GM12875 (cell line): ENCODE measurements at regions not wholly inside any gene's neighbourhood (a gene's known extent, or its start where the extent isn't known, plus 50 kb on each side); places are given as distances from the start of the nearest gene placed in this dataset.

Experiments used
- H3K4me3 ChIP-seq: one replicate; pipeline ENCODE4 v1.5.1; 2011; ENCODE audit warnings: low read depth, low read length, control low read depth
- CTCF ChIP-seq: IDR thresholded peaks from 2 replicates; pipeline ENCODE4 v1.5.1; 2011; ENCODE audit warnings: low read depth, mild to moderate bottlenecking, control low read depth, inconsistent platforms, low read length, moderate library complexity, borderline replicate concordance; ENCODE audit not compliant: insufficient read depth

GRCh38 chr3:102332934-102333333 lies 101.9 kb upstream of the ZPLD1 start:
- no peak overlapping the region for H3K4me3 ChIP-seq
- no peak for TF ChIP-seq CTCF

GRCh38 chr3:102336130-102336529 lies 98.7 kb upstream of the ZPLD1 start:
- TF ChIP-seq CTCF, result no peak
- H3K4me3 ChIP-seq, result no peak overlapping the region

GRCh38 chr3:102339671-102340070 lies 95.1 kb upstream of the ZPLD1 start:
- no peak for TF ChIP-seq CTCF
- no peak overlapping the region for H3K4me3 ChIP-seq

- no peak overlapping the region for H3K4me3 ChIP-seq
- no peak for TF ChIP-seq CTCF
Measured at GRCh38 chr3:102346897-102347296, 87.9 kb upstream of the ZPLD1 start.

- H3K4me3 ChIP-seq, result no peak overlapping the region
- no peak for TF ChIP-seq CTCF
Measured at GRCh38 chr3:102348904-102349303, 85.9 kb upstream of the ZPLD1 start.

- TF ChIP-seq CTCF, result no peak
- H3K4me3 ChIP-seq, result no peak overlapping the region
Measured at GRCh38 chr3:102353148-102353547, 81.7 kb upstream of the ZPLD1 start.

GRCh38 chr3:102353805-102354204 lies 81.0 kb upstream of the ZPLD1 start:
- no peak for TF ChIP-seq CTCF
- H3K4me3 ChIP-seq, result no peak overlapping the region
